HG03097 (cell line): ENCODE measurements at regions not wholly inside any gene's neighbourhood (a gene's known extent, or its start where the extent isn't known, plus 50 kb on each side); places are given as distances from the start of the nearest gene placed in this dataset.
"Not testable (repeated sequence)": the region's sequence is repeated elsewhere in the genome, so short reads cannot be mapped to it uniquely, and the experiment has no call there.

Experiments
- ATAC-seq: cut with Tn5 transposase; IDR thresholded peaks from one replicate; pipeline ENCODE4 v1.9.1; 2021; ENCODE audit not compliant: unreplicated experiment, low FRiP score

DNA sequence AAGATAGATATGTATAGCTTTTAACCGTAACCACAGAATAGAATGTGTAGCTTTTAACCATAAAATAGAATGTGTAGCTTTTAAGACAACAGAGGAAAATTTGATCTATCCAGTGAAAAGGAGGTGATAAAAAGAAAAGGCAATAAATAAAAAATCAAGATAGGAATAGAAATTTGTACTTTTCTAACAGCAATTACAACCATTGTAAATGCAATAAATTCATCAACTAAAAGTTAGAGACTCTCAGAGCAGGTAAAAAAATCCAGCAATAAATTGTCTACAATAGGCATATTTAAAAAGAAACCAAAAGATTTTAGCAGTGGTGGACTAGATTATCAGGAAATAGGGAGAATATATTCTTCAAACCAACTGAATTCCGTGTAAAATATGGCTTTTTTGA is 63.8 kb upstream of the ABHD2 start:
- no peak for ATAC-seq

GRCh38 chr15:89026167-89026566 is 62.1 kb upstream of the ABHD2 start:
- ATAC-seq: no peak

GRCh38 chr15:89028036-89028435 is 60.2 kb upstream of the ABHD2 start:
- no peak for ATAC-seq

GRCh38 chr15:89030311-89030710 is 57.9 kb upstream of the ABHD2 start:
- no peak for ATAC-seq

GRCh38 chr15:89031637-89032285 is 56.5 kb upstream of the ABHD2 start:
- not testable (repeated sequence) for ATAC-seq

- no peak for ATAC-seq
Observed at GRCh38 chr15:89034305-89034704, 54.0 kb upstream of the ABHD2 start.

DNA sequence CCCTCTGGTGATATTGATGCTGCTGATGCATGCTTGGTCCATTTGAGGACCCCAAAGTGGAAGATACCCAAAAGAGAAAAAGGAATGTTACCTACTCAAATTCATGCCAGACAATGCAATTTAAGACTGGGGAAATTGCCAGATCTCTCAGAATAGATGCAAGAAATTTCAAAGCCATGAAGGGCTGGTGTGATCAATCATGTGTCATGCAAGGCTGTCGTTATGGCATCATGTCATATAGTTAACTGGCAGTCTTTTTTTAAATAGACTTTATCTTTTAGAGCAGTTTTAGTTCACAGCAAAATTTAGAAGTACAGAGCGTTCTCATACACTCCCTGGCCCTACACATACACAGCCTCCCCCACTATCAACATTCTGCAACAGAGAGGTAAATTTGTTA is 53.1 kb upstream of the ABHD2 start:
- no peak for ATAC-seq

GRCh38 chr15:89035658-89036057 is 52.6 kb upstream of the ABHD2 start:
- no peak for ATAC-seq

DNA sequence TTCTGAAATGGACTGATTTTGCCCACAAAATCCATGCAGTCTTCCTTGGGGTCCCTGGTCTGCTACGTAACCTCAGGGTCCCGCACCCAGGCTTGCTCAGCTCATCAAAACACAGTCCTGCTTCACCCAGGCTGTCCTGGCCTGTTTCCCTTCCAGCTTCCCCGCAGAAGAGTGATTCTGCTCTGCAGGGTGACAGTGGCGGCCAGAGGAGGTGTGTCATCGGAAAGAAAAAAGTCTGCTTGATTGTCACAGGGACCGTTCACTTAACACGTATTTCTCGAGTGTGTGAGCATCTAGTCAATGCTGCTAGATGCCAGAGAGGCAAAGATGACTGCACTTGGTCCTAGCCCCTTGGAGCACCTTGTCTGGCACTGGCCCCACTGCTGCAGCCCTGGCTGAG is 50.1 kb upstream of the ABHD2 start:
- ATAC-seq: no peak
